Vagina (tissue), 2 donors: ENCODE measurements at regions not wholly inside any gene's neighbourhood (a gene's known extent, or its start where the extent isn't known, plus 50 kb on each side); places are given as distances from the start of the nearest gene placed in this dataset.
A peak's percentile ranks its signal among the peaks of the same experiment; 100 is the strongest.

ENCODE experiments used
- DNase-seq, 2 donors: peaks; one replicate each; pipeline ENCODE4 v3.0.0-alpha.2; 2017; ENCODE audit errors: extremely low spot score in 2 of 2
- H3K27ac ChIP-seq: fragments of 200-600 bp; sonication (generic); one replicate; pipeline ENCODE4 v1.5.1; 2019
- H3K27me3 ChIP-seq: fragments of 200-600 bp; sonication (generic); one replicate; pipeline ENCODE4 v1.5.1; 2019
- H3K36me3 ChIP-seq, 2 donors: fragments of 200-600 bp; sonication (generic); one replicate each; pipeline ENCODE4 v1.5.1; 2017 to 2019
- H3K4me1 ChIP-seq: fragments of 200-600 bp; sonication (generic); one replicate; pipeline ENCODE4 v1.5.1; 2019
- H3K4me3 ChIP-seq, 2 donors: fragments of 200-600 bp; sonication (generic); 1 replicate in 1 of 2; 2 replicates in 1 of 2; pipeline ENCODE4 v1.5.1; 2016 to 2019
- H3K9me3 ChIP-seq: fragments of 200-600 bp; sonication (generic); one replicate; pipeline ENCODE4 v1.5.1; 2019
- POLR2A ChIP-seq, 2 donors: fragments of 450-650 bp; IDR thresholded peaks; one replicate each; pipeline ENCODE4 v1.6.1; 2017; ENCODE audit warnings: antibody characterized with exemption in 2 of 2, mild to moderate bottlenecking in 2 of 2, moderate library complexity in 2 of 2
- POLR2AphosphoS5 ChIP-seq, 2 donors: sonication (generic); formaldehyde crosslinking; IDR thresholded peaks; one replicate each; pipeline ENCODE4 v1.9.0; 2017; ENCODE audit warnings: antibody characterized with exemption in 2 of 2, mild to moderate bottlenecking in 2 of 2, low read depth in 1 of 2; ENCODE audit not compliant: insufficient read depth in 1 of 2
- intact Hi-C: fragments of 100-400 bp; cut with DNase I; formaldehyde crosslinking; loops from one replicate; pipeline ENCODE4 v1.15.1; 2023
- TF ChIP-seq, protein P1 (sequence below), 3 experiments: fragments of 450-650 bp in 2 of 3; fragments of 200-600 bp in 1 of 3; sonication (generic) in 1 of 3; IDR thresholded peaks; one replicate each; pipeline ENCODE4 v1.5.1; 2017 to 2019; ENCODE audit warnings: antibody characterized with exemption in 3 of 3, mild to moderate bottlenecking in 2 of 3, moderate library complexity in 2 of 3

DNA sequence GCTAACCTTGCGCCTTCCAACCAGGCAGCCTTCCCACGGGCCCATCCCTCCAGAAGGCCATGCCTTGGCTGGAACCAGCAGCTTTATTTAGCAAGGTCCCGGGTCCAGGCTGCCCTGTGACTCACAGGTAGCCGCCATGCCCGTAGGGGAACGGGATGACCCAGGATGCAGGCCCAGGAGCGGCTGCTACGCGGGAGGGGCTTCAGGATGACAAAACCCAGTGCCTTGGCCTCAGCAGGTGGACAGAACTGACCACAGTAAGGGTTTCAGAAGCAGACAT, 63.3 kb downstream of the RTP5 start:
- DNase-seq: no peak
- Histone ChIP-seq H3K27ac (peak overlapping the region; percentile 56), H3K27me3 (no peaks in the 10 kb centered on the region), H3K4me1 (peaks cover 22% of the 10 kb centered on the region), H3K36me3 (no peaks in the 10 kb centered on the region), H3K9me3 (no peaks in the 10 kb centered on the region), H3K4me3 (no peak overlapping the region)
- TF ChIP-seq, protein P1, sequence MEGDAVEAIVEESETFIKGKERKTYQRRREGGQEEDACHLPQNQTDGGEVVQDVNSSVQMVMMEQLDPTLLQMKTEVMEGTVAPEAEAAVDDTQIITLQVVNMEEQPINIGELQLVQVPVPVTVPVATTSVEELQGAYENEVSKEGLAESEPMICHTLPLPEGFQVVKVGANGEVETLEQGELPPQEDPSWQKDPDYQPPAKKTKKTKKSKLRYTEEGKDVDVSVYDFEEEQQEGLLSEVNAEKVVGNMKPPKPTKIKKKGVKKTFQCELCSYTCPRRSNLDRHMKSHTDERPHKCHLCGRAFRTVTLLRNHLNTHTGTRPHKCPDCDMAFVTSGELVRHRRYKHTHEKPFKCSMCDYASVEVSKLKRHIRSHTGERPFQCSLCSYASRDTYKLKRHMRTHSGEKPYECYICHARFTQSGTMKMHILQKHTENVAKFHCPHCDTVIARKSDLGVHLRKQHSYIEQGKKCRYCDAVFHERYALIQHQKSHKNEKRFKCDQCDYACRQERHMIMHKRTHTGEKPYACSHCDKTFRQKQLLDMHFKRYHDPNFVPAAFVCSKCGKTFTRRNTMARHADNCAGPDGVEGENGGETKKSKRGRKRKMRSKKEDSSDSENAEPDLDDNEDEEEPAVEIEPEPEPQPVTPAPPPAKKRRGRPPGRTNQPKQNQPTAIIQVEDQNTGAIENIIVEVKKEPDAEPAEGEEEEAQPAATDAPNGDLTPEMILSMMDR (IDR thresholded peaks at IDR 0.05): no peak
- TF ChIP-seq POLR2AphosphoS5 (IDR thresholded peaks at IDR 0.05; ENCODE audit: insufficient read depth in 1 of 2, low read depth in 1 of 2) (peak in 1 of 2 donors; percentile 57), POLR2A (IDR thresholded peaks at IDR 0.05) (no peak)
- intact Hi-C loops: no loop called here

DNA sequence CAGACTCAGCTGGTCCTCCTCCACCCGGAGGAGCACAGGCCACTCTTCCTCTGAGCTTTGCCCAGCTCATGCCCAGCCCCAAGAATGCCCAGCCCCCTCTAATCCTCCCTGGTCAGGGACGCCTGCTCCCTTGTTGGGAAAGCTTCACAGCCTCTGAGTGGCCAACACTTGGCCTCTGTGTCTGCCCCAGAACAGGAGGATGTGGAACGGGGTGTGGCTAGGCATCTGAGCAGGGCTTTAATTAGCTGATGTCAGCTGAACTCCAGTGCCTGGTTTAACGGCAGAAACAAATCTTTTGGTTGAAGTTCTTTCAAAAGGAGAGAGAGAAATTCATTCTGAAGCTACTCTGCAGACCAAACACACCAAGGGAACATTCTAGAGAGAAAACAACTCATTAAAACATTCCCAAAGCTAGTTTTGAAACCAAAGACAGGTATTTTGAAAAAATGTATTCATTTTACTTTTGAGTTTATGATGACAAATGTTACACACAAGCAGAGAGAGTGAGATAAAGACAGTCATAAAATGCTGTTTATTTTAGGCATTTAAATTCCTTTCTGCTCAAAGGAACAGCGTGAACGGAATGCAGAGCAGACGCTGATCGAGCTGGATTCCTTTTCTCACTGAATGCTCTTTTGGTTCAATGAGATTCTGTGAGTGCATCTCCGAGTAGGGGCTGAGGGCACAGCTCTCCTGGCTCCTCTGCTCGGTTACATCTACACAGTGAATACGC, 63.8 kb downstream of the RTP5 start:
- H3K4me3 ChIP-seq: no peak overlapping the region
- H3K27ac ChIP-seq: peak overlapping the region; percentile 56
- no peaks in the 10 kb centered on the region for H3K36me3 ChIP-seq
- TF ChIP-seq POLR2A (IDR thresholded peaks at IDR 0.05): no peak
- TF ChIP-seq, protein P1 (IDR thresholded peaks at IDR 0.05): no peak
- peak in 1 of 2 donors; percentile 56 for TF ChIP-seq POLR2AphosphoS5 (IDR thresholded peaks at IDR 0.05; ENCODE audit: insufficient read depth in 1 of 2, low read depth in 1 of 2)
- peaks cover 22% of the 10 kb centered on the region for H3K4me1 ChIP-seq
- no peaks in the 10 kb centered on the region for H3K9me3 ChIP-seq
- no peak for DNase-seq
- intact Hi-C loops: no loop called here
- H3K27me3 ChIP-seq: no peaks in the 10 kb centered on the region

DNA sequence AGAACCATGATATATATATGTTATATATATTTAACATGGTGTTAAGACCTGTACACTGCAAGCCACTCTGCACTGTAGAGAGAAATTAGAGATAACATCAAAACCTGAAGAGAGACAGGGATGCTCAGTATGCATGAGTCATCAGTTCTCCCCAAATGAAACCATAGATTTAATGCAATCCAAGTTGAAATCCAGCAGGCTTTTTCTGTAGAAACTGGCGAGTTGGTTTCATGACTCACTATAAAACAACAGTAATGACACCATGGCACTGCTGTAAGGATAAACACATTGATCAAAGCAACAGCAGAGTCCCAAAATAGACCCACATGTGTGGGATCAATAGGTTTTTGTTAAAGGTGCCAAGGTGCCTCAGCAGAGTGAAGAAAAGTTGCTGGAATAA, 65.8 kb downstream of the RTP5 start:
- H3K36me3 ChIP-seq: no peaks in the 10 kb centered on the region
- H3K9me3 ChIP-seq: no peaks in the 10 kb centered on the region
- DNase-seq: no peak
- intact Hi-C loops: no loop called here
- H3K4me3 ChIP-seq: no peak overlapping the region
- peaks cover 22% of the 10 kb centered on the region for H3K4me1 ChIP-seq
- TF ChIP-seq, protein P1 (IDR thresholded peaks at IDR 0.05): no peak
- no peak for TF ChIP-seq POLR2AphosphoS5 (IDR thresholded peaks at IDR 0.05; ENCODE audit: insufficient read depth in 1 of 2, low read depth in 1 of 2)
- no peak overlapping the region for H3K27ac ChIP-seq
- H3K27me3 ChIP-seq: no peaks in the 10 kb centered on the region

GRCh38 chr2:241935774-241936173, 66.2 kb downstream of the RTP5 start:
- Histone ChIP-seq H3K27ac (no peak overlapping the region), H3K27me3 (no peaks in the 10 kb centered on the region)
- intact Hi-C loops: no loop called here

More at GRCh38 chr2:241935774-241936173, 66.2 kb downstream of the RTP5 start:
- Histone ChIP-seq H3K4me3 (no peak overlapping the region), H3K9me3 (no peaks in the 10 kb centered on the region), H3K36me3 (no peaks in the 10 kb centered on the region), H3K4me1 (peaks cover 22% of the 10 kb centered on the region)
- DNase-seq: no peak
- TF ChIP-seq, protein P1 (IDR thresholded peaks at IDR 0.05): no peak
- no peak for TF ChIP-seq POLR2AphosphoS5 (IDR thresholded peaks at IDR 0.05; ENCODE audit: insufficient read depth in 1 of 2, low read depth in 1 of 2)
- no peak for TF ChIP-seq POLR2A (IDR thresholded peaks at IDR 0.05)
